Thyroid gland (tissue), 4 donors: ENCODE measurements at regions not wholly inside any gene's neighbourhood (a gene's known extent, or its start where the extent isn't known, plus 50 kb on each side); places are given as distances from the start of the nearest gene placed in this dataset.

Experiments used
- CTCF ChIP-seq, 6 experiments: fragments of 200-600 bp in 3 of 6; fragments of 450-650 bp in 3 of 6; sonication (generic) in 3 of 6; IDR thresholded peaks; one replicate each; pipeline ENCODE4 v1.5.1; 2016 to 2019; ENCODE audit warnings: antibody characterized with exemption in 6 of 6, mild to moderate bottlenecking in 2 of 6, inconsistent platforms in 1 of 6, moderate library complexity in 1 of 6
- POLR2A ChIP-seq, 2 donors: fragments of 450-650 bp; IDR thresholded peaks; one replicate each; pipeline ENCODE4 v1.6.1; 2017; ENCODE audit warnings: antibody characterized with exemption in 2 of 2, mild to moderate bottlenecking in 2 of 2, moderate library complexity in 1 of 2

GRCh38 chr14:62081951-62082350, 319.7 kb downstream of the SNAPC1 start:
- TF ChIP-seq POLR2A (IDR thresholded peaks at IDR 0.05) (no peak), CTCF (IDR thresholded peaks at IDR 0.05) (no peak)
